ENCODE measurements at regions not wholly inside any gene's neighbourhood (a gene's known extent, or its start where the extent isn't known, plus 50 kb on each side); places are given as distances from the start of the nearest gene placed in this dataset.

- DNase-seq (ENCODE audit: low spot score) = no peak
Observed at GRCh38 chr20:2237059-2237458, 58.7 kb upstream of the TGM3 start.

- DNase-seq (ENCODE audit: low spot score) = no peak
Observed at GRCh38 chr20:2238601-2239000, 57.2 kb upstream of the TGM3 start.

GRCh38 chr20:2240835-2241234 is 55.0 kb upstream of the TGM3 start:
- DNase-seq (ENCODE audit: low spot score) = no peak

- DNase-seq (ENCODE audit: low spot score) = no peak
Observed at GRCh38 chr20:2242678-2243077, 53.1 kb upstream of the TGM3 start.

GRCh38 chr20:2244523-2244922 is 51.3 kb upstream of the TGM3 start:
- no peak for DNase-seq (ENCODE audit: low spot score)

- no peak for DNase-seq (ENCODE audit: low spot score)
Observed at GRCh38 chr20:2244993-2245392, 50.8 kb upstream of the TGM3 start.

- no peak for DNase-seq (ENCODE audit: low spot score)
Observed at GRCh38 chr20:2245637-2246036, 50.2 kb upstream of the TGM3 start.
